Esophagus squamous epithelium (tissue), 4 donors: ENCODE measurements at regions not wholly inside any gene's neighbourhood (a gene's known extent, or its start where the extent isn't known, plus 50 kb on each side); places are given as distances from the start of the nearest gene placed in this dataset.

Source experiments
- POLR2A ChIP-seq, 4 donors: fragments of 450-650 bp; IDR thresholded peaks; one replicate each; pipeline ENCODE4 v1.6.1; 2017; ENCODE audit warnings: antibody characterized with exemption in 4 of 4, mild to moderate bottlenecking in 4 of 4, moderate library complexity in 3 of 4
- TF ChIP-seq, protein P1 (sequence below), 6 experiments: fragments of 450-650 bp in 4 of 6; fragments of 200-600 bp in 2 of 6; sonication (generic) in 2 of 6; IDR thresholded peaks; one replicate each; pipeline ENCODE4 v1.5.1; 2016 to 2019; ENCODE audit warnings: antibody characterized with exemption in 6 of 6, mild to moderate bottlenecking in 4 of 6, moderate library complexity in 4 of 6

DNA sequence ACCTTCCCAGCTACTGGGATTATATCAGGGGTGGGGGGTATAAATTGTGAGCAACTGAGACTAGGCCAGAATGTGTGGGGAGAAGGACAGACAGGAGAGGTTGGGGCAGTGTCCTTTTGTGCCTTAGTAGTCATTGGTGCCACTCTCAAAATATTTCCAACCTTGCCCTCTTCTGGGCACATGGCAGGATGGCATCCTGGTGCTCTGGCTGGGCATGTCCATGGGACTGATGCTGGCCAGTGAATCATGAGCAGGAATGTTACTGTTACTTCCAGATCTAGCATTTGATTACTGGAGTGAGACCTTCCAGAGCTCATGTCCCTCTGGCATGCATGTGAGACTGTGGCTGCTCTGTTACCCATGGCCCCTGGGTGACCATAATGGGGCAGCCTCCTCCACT lies 151.2 kb downstream of the MATN1 start:
- TF ChIP-seq, protein P1, sequence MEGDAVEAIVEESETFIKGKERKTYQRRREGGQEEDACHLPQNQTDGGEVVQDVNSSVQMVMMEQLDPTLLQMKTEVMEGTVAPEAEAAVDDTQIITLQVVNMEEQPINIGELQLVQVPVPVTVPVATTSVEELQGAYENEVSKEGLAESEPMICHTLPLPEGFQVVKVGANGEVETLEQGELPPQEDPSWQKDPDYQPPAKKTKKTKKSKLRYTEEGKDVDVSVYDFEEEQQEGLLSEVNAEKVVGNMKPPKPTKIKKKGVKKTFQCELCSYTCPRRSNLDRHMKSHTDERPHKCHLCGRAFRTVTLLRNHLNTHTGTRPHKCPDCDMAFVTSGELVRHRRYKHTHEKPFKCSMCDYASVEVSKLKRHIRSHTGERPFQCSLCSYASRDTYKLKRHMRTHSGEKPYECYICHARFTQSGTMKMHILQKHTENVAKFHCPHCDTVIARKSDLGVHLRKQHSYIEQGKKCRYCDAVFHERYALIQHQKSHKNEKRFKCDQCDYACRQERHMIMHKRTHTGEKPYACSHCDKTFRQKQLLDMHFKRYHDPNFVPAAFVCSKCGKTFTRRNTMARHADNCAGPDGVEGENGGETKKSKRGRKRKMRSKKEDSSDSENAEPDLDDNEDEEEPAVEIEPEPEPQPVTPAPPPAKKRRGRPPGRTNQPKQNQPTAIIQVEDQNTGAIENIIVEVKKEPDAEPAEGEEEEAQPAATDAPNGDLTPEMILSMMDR (IDR thresholded peaks at IDR 0.05), result no peak
- no peak for TF ChIP-seq POLR2A (IDR thresholded peaks at IDR 0.05)
